Gastrocnemius medialis (tissue), 4 donors: ENCODE measurements at regions not wholly inside any gene's neighbourhood (a gene's known extent, or its start where the extent isn't known, plus 50 kb on each side); places are given as distances from the start of the nearest gene placed in this dataset.

Experiments
- ATAC-seq, 2 donors: fragments of 150-250 bp; one replicate each; pipeline ENCODE4 v1.9.1; 2016
- DNase-seq, 2 donors: peaks; one replicate each; pipeline ENCODE4 v3.0.0-alpha.2; 2019
- H3K27ac ChIP-seq, 4 donors: fragments of 200-600 bp; sonication (generic); 1 replicate in 1 of 4; 2 replicates in 3 of 4; pipeline ENCODE4 v1.5.1; 2016 to 2018; ENCODE audit warnings: mild to moderate bottlenecking in 2 of 4, moderate library complexity in 1 of 4
- H3K27me3 ChIP-seq, 3 donors: fragments of 200-600 bp; sonication (generic) in 2 of 3; 1 replicate in 1 of 3; 2 replicates in 2 of 3; pipeline versions ENCODE4 v1.5.1 to v1.6.0; 2016 to 2019; ENCODE audit warnings: mild to moderate bottlenecking in 1 of 3, moderate library complexity in 1 of 3
- H3K36me3 ChIP-seq, 2 donors: fragments of 200-600 bp; sonication (generic) in 1 of 2; one replicate each; pipeline ENCODE4 v1.5.1; 2017 to 2018
- H3K4me1 ChIP-seq, 2 donors: fragments of 200-600 bp; sonication (generic) in 1 of 2; one replicate each; pipeline ENCODE4 v1.5.1; 2016 to 2017; ENCODE audit warnings: mild to moderate bottlenecking in 2 of 2
- H3K4me3 ChIP-seq, 4 donors: fragments of 200-600 bp; sonication (generic) in 3 of 4; 1 replicate in 1 of 4; 2 replicates in 3 of 4; pipeline ENCODE4 v1.5.1; 2016 to 2019; ENCODE audit warnings: mild to moderate bottlenecking in 2 of 4
- H3K9me3 ChIP-seq, 3 donors: fragments of 200-600 bp; sonication (generic) in 2 of 3; 1 replicate in 1 of 3; 2 replicates in 2 of 3; pipeline ENCODE4 v1.5.1; 2016 to 2019
- CTCF ChIP-seq, 5 experiments: fragments of 450-650 bp in 3 of 5; fragments of 200-600 bp in 2 of 5; sonication (generic) in 2 of 5; IDR thresholded peaks in 4 of 5; conservative IDR thresholded peaks in 1 of 5; 1 replicate in 4 of 5; 2 replicates in 1 of 5; pipeline ENCODE4 v1.5.1; 2016 to 2019; ENCODE audit warnings: antibody characterized with exemption in 5 of 5, mild to moderate bottlenecking in 3 of 5, moderate library complexity in 3 of 5
- POLR2A ChIP-seq, 2 donors: fragments of 450-650 bp; IDR thresholded peaks; one replicate each; pipeline ENCODE4 v1.6.1; 2017; ENCODE audit warnings: antibody characterized with exemption in 2 of 2, mild to moderate bottlenecking in 2 of 2, moderate library complexity in 2 of 2
- in situ Hi-C, 4 donors: fragments of 200-750 bp; cut with MboI; loops; one replicate each; pipeline versions ENCODE4 v1.15.0 to v1.8.0; 2017; ENCODE audit warnings: low sequenced_read_pairs in 4 of 4
- intact Hi-C: fragments of 100-400 bp; cut with DNase I; formaldehyde crosslinking; loops from one replicate; pipeline ENCODE4 v1.15.1; 2023; ENCODE audit warnings: low total_unique reads

GRCh38 chr18:73279498-73279897 lies 411.7 kb upstream of the NETO1 start:
- Histone ChIP-seq H3K9me3 (no peaks in the 10 kb centered on the region), H3K4me1 (no peaks in the 10 kb centered on the region), H3K27me3 (no peaks in the 10 kb centered on the region), H3K36me3 (no peaks in the 10 kb centered on the region), H3K27ac (no peak overlapping the region), H3K4me3 (no peak overlapping the region)
- TF ChIP-seq POLR2A (IDR thresholded peaks at IDR 0.05) (no peak), CTCF (IDR thresholded peaks at IDR 0.05 in 4 of 5, conservative IDR thresholded peaks at IDR 0.05 in 1 of 5) (no peak)
- in situ Hi-C loops (loop anchor here in 1 of 4 donors (25.0 kb wide), 1 partner anchor 92 kb away; no protein-coding TSS in a partner anchor), intact Hi-C loops (no loop called here)
- ATAC-seq (no peak), DNase-seq (no peak)

- intact Hi-C loops: no loop called here
Observed at GRCh38 chr18:73274812-73275621, 407.2 kb upstream of the NETO1 start.

GRCh38 chr18:73270920-73271634 lies 403.3 kb upstream of the NETO1 start:
- in situ Hi-C loops (no loop called here), intact Hi-C loops (no loop called here)

More at GRCh38 chr18:73274812-73275621, 407.2 kb upstream of the NETO1 start:
- Histone ChIP-seq H3K4me3 (no peak overlapping the region), H3K36me3 (no peaks in the 10 kb centered on the region), H3K4me1 (no peaks in the 10 kb centered on the region), H3K27ac (no peak overlapping the region), H3K9me3 (no peaks in the 10 kb centered on the region), H3K27me3 (no peaks in the 10 kb centered on the region)
- no peak for TF ChIP-seq POLR2A (IDR thresholded peaks at IDR 0.05)
- TF ChIP-seq CTCF (IDR thresholded peaks at IDR 0.05 in 4 of 5, conservative IDR thresholded peaks at IDR 0.05 in 1 of 5): no peak
- no peak for DNase-seq
- in situ Hi-C loops: loop anchor here in 1 of 4 donors (25.0 kb wide), 1 partner anchor 88 kb away; no protein-coding TSS in a partner anchor
- ATAC-seq: no peak

GRCh38 chr18:73264562-73264921 lies 396.8 kb upstream of the NETO1 start:
- DNase-seq: no peak
- TF ChIP-seq CTCF (IDR thresholded peaks at IDR 0.05 in 4 of 5, conservative IDR thresholded peaks at IDR 0.05 in 1 of 5) (no peak), POLR2A (IDR thresholded peaks at IDR 0.05) (no peak)
- Histone ChIP-seq H3K9me3 (no peaks in the 10 kb centered on the region), H3K4me1 (no peaks in the 10 kb centered on the region), H3K27ac (no peak overlapping the region), H3K4me3 (no peak overlapping the region), H3K27me3 (no peaks in the 10 kb centered on the region), H3K36me3 (no peaks in the 10 kb centered on the region)
- no peak for ATAC-seq
- in situ Hi-C loops: no loop called here
- intact Hi-C loops: no loop called here

More at GRCh38 chr18:73270920-73271634, 403.3 kb upstream of the NETO1 start:
- H3K9me3 ChIP-seq: no peaks in the 10 kb centered on the region
- ATAC-seq: no peak
- TF ChIP-seq POLR2A (IDR thresholded peaks at IDR 0.05) (no peak), CTCF (IDR thresholded peaks at IDR 0.05 in 4 of 5, conservative IDR thresholded peaks at IDR 0.05 in 1 of 5) (no peak)
- H3K4me3 ChIP-seq: no peak overlapping the region
- DNase-seq: no peak
- no peak overlapping the region for H3K27ac ChIP-seq
- no peaks in the 10 kb centered on the region for H3K27me3 ChIP-seq
- H3K36me3 ChIP-seq: no peaks in the 10 kb centered on the region
- H3K4me1 ChIP-seq: no peaks in the 10 kb centered on the region
